ENCODE measurements at regions not wholly inside any gene's neighbourhood (a gene's known extent, or its start where the extent isn't known, plus 50 kb on each side); places are given as distances from the start of the nearest gene placed in this dataset.
"Not testable (repeated sequence)": the region's sequence is repeated elsewhere in the genome, so short reads cannot be mapped to it uniquely, and the experiment has no call there.

DNA sequence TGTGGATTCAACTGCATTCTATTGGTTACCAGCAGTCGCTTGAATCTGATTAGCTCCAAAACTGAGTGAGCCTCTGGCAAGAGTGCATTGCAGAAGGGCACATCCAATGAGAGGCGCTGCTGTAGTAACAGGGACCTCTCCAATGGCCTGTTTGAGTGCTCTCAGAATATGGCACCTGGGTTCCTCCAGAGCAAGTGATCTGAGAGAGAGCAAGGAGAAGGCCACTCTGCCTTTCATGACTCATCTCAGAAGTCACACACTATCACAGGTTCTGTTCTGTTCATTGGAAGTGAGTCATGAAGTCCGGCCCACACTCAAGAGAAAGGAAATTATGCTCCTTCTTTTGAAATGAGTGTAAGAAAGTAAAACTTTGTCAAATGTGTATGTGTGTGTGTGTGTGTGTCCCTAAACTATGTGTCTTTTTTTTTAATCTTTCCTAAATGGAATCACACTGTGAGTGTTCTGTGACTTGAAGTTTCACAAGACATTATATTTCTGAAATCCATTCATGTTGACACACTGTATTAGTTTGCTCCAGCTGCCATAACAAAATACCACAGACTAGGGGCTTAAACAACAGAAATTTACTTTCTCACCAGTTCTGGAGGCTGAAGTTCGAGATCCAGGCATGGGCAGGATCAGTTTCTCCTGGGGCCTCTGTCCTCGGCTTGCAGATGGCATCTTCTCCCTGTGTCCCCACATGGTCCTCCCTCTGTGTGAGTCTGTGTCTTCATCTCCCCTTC, 138.3 kb upstream of the CDYL start:
- H3K36me3 ChIP-seq (ENCODE audit: control insufficient read depth, insufficient read depth, low read length) = no peaks in the 10 kb centered on the region
- no peak overlapping the region for H3K9ac ChIP-seq (ENCODE audit: low read depth, low read length)
- no peaks in the 10 kb centered on the region for H3K27me3 ChIP-seq (ENCODE audit: control insufficient read depth, insufficient read depth, low read length)
- no peaks in the 10 kb centered on the region for H3K9me3 ChIP-seq (ENCODE audit: control insufficient read depth, insufficient read depth, low read length)
- H3K4me3 ChIP-seq (ENCODE audit: low read depth, low read length) = no peak overlapping the region
- H3K27ac ChIP-seq (ENCODE audit: low read depth, low read length) = no peak overlapping the region
- no peaks in the 10 kb centered on the region for H3K4me1 ChIP-seq (ENCODE audit: control insufficient read depth, insufficient read depth, low read length)

- Histone ChIP-seq H3K9ac (ENCODE audit: low read depth, low read length) (no peak overlapping the region), H3K4me1 (ENCODE audit: control insufficient read depth, insufficient read depth, low read length) (no peaks in the 10 kb centered on the region), H3K4me3 (ENCODE audit: low read depth, low read length) (no peak overlapping the region), H3K27me3 (ENCODE audit: control insufficient read depth, insufficient read depth, low read length) (no peaks in the 10 kb centered on the region), H3K36me3 (ENCODE audit: control insufficient read depth, insufficient read depth, low read length) (no peaks in the 10 kb centered on the region), H3K27ac (ENCODE audit: low read depth, low read length) (no peak overlapping the region), H3K9me3 (ENCODE audit: control insufficient read depth, insufficient read depth, low read length) (no peaks in the 10 kb centered on the region)
These were observed 139.4 kb upstream of the CDYL start for GRCh38 chr6:4636881-4637224.

- Histone ChIP-seq H3K4me3 (ENCODE audit: low read depth, low read length) (no peak overlapping the region), H3K9me3 (ENCODE audit: control insufficient read depth, insufficient read depth, low read length) (no peaks in the 10 kb centered on the region), H3K4me1 (ENCODE audit: control insufficient read depth, insufficient read depth, low read length) (no peaks in the 10 kb centered on the region), H3K27me3 (ENCODE audit: control insufficient read depth, insufficient read depth, low read length) (no peaks in the 10 kb centered on the region), H3K36me3 (ENCODE audit: control insufficient read depth, insufficient read depth, low read length) (no peaks in the 10 kb centered on the region), H3K9ac (ENCODE audit: low read depth, low read length) (no peak overlapping the region), H3K27ac (ENCODE audit: low read depth, low read length) (no peak overlapping the region)
These were observed 139.9 kb upstream of the CDYL start for GRCh38 chr6:4636191-4636880.

DNA sequence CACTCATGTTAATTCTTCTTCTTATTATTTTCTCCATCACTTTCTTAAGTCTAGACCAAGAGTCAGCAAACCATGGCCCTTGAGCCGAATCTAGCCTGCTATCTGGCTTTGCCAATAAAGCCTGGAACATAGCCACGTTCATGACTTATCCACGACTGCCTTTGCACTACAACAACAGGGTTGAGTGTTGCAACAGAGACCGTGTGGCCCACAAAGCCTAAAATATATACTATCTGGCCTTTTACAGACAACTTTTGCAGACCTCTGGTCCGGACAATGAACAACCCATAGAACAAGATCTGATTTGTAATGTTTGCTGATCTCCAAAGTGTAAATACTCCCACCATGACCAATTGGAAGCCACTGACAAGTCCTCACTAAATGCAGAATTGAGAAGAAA, 140.5 kb upstream of the CDYL start:
- no peak overlapping the region for H3K27ac ChIP-seq (ENCODE audit: low read depth, low read length)
- H3K9me3 ChIP-seq (ENCODE audit: control insufficient read depth, insufficient read depth, low read length) = no peaks in the 10 kb centered on the region
- no peak overlapping the region for H3K9ac ChIP-seq (ENCODE audit: low read depth, low read length)
- no peaks in the 10 kb centered on the region for H3K4me1 ChIP-seq (ENCODE audit: control insufficient read depth, insufficient read depth, low read length)
- H3K36me3 ChIP-seq (ENCODE audit: control insufficient read depth, insufficient read depth, low read length) = no peaks in the 10 kb centered on the region
- H3K27me3 ChIP-seq (ENCODE audit: control insufficient read depth, insufficient read depth, low read length) = no peaks in the 10 kb centered on the region
- no peak overlapping the region for H3K4me3 ChIP-seq (ENCODE audit: low read depth, low read length)

GRCh38 chr6:4632421-4632820, 143.8 kb upstream of the CDYL start:
- Histone ChIP-seq H3K27me3 (ENCODE audit: control insufficient read depth, insufficient read depth, low read length) (no peaks in the 10 kb centered on the region), H3K4me3 (ENCODE audit: low read depth, low read length) (no peak overlapping the region), H3K9me3 (ENCODE audit: control insufficient read depth, insufficient read depth, low read length) (peaks cover 15% of the 10 kb centered on the region), H3K36me3 (ENCODE audit: control insufficient read depth, insufficient read depth, low read length) (no peaks in the 10 kb centered on the region), H3K4me1 (ENCODE audit: control insufficient read depth, insufficient read depth, low read length) (no peaks in the 10 kb centered on the region), H3K27ac (ENCODE audit: low read depth, low read length) (no peak overlapping the region), H3K9ac (ENCODE audit: low read depth, low read length) (no peak overlapping the region)

- H3K9me3 ChIP-seq (ENCODE audit: control insufficient read depth, insufficient read depth, low read length) = peaks cover 15% of the 10 kb centered on the region
- H3K9ac ChIP-seq (ENCODE audit: low read depth, low read length); H3K27ac ChIP-seq (ENCODE audit: low read depth, low read length); H3K27me3 ChIP-seq (ENCODE audit: control insufficient read depth, insufficient read depth, low read length); H3K4me1 ChIP-seq (ENCODE audit: control insufficient read depth, insufficient read depth, low read length); H3K36me3 ChIP-seq (ENCODE audit: control insufficient read depth, insufficient read depth, low read length); H3K4me3 ChIP-seq (ENCODE audit: low read depth, low read length): not testable (repeated sequence)
These were observed 146.4 kb upstream of the CDYL start for GRCh38 chr6:4629789-4630188.

DNA sequence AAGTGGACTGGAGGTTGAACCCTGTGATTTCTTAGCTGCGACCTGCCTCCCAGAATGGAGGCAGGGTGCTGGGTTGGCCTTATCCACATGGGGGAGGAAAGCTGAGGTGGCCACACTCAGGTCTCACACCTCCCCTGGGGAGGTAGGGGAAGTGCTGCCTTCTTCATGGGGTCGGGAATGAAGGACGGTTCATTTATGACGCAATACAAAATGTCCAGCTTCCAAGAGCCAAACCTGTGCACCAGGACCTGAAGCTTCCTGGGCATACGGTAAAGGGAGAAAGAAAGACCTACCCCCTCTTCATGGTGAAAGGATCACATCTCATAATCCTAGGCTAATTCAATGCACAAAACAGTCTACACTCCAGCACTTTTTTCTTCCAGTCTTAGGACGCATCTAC, 150.6 kb upstream of the CDYL start:
- Histone ChIP-seq H3K36me3 (ENCODE audit: control insufficient read depth, insufficient read depth, low read length) (no peaks in the 10 kb centered on the region), H3K27ac (ENCODE audit: low read depth, low read length) (no peak overlapping the region), H3K27me3 (ENCODE audit: control insufficient read depth, insufficient read depth, low read length) (no peaks in the 10 kb centered on the region), H3K9ac (ENCODE audit: low read depth, low read length) (no peak overlapping the region), H3K4me3 (ENCODE audit: low read depth, low read length) (no peak overlapping the region), H3K9me3 (ENCODE audit: control insufficient read depth, insufficient read depth, low read length) (peaks cover 15% of the 10 kb centered on the region), H3K4me1 (ENCODE audit: control insufficient read depth, insufficient read depth, low read length) (no peaks in the 10 kb centered on the region)

GRCh38 chr6:4624726-4625125, 151.5 kb upstream of the CDYL start:
- H3K4me3 ChIP-seq (ENCODE audit: low read depth, low read length) = no peak overlapping the region
- H3K27me3 ChIP-seq (ENCODE audit: control insufficient read depth, insufficient read depth, low read length) = no peaks in the 10 kb centered on the region
- H3K36me3 ChIP-seq (ENCODE audit: control insufficient read depth, insufficient read depth, low read length) = no peaks in the 10 kb centered on the region
- H3K9ac ChIP-seq (ENCODE audit: low read depth, low read length) = no peak overlapping the region
- no peaks in the 10 kb centered on the region for H3K4me1 ChIP-seq (ENCODE audit: control insufficient read depth, insufficient read depth, low read length)
- H3K27ac ChIP-seq (ENCODE audit: low read depth, low read length) = no peak overlapping the region
- H3K9me3 ChIP-seq (ENCODE audit: control insufficient read depth, insufficient read depth, low read length) = peaks cover 11% of the 10 kb centered on the region

GRCh38 chr6:4620284-4621151, 155.7 kb upstream of the CDYL start:
- Histone ChIP-seq H3K27ac (ENCODE audit: low read depth, low read length) (no peak overlapping the region), H3K36me3 (ENCODE audit: control insufficient read depth, insufficient read depth, low read length) (no peaks in the 10 kb centered on the region), H3K27me3 (ENCODE audit: control insufficient read depth, insufficient read depth, low read length) (no peaks in the 10 kb centered on the region), H3K4me3 (ENCODE audit: low read depth, low read length) (no peak overlapping the region), H3K9me3 (ENCODE audit: control insufficient read depth, insufficient read depth, low read length) (no peaks in the 10 kb centered on the region), H3K4me1 (ENCODE audit: control insufficient read depth, insufficient read depth, low read length) (no peaks in the 10 kb centered on the region), H3K9ac (ENCODE audit: low read depth, low read length) (no peak overlapping the region)

DNA sequence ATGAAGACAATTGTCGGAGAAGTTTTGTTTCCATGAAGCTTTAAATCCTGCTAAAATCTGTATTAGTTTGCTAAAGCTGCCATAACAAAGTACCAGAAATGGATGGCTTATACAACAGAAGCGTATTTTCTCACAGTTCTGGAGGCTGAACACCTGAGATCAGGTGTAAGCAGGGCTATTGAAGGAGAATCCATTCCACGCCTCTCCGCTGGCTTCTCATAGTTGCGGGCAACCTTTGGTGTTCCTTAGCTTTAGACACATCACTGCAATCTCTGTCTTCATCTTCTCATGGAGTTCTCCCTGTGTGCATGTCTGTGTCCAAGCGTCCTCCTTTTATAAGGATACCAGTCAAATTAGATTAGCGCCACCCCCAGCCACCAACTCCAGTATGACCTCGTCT, 159.9 kb upstream of the CDYL start:
- Histone ChIP-seq H3K27ac (ENCODE audit: low read depth, low read length) (no peak overlapping the region), H3K9me3 (ENCODE audit: control insufficient read depth, insufficient read depth, low read length) (no peaks in the 10 kb centered on the region), H3K36me3 (ENCODE audit: control insufficient read depth, insufficient read depth, low read length) (no peaks in the 10 kb centered on the region), H3K27me3 (ENCODE audit: control insufficient read depth, insufficient read depth, low read length) (no peaks in the 10 kb centered on the region), H3K4me3 (ENCODE audit: low read depth, low read length) (no peak overlapping the region), H3K9ac (ENCODE audit: low read depth, low read length) (no peak overlapping the region), H3K4me1 (ENCODE audit: control insufficient read depth, insufficient read depth, low read length) (no peaks in the 10 kb centered on the region)

GRCh38 chr6:4615891-4616290, 160.3 kb upstream of the CDYL start:
- Histone ChIP-seq H3K9me3 (ENCODE audit: control insufficient read depth, insufficient read depth, low read length) (no peaks in the 10 kb centered on the region), H3K4me3 (ENCODE audit: low read depth, low read length) (no peak overlapping the region), H3K4me1 (ENCODE audit: control insufficient read depth, insufficient read depth, low read length) (no peaks in the 10 kb centered on the region), H3K9ac (ENCODE audit: low read depth, low read length) (no peak overlapping the region), H3K36me3 (ENCODE audit: control insufficient read depth, insufficient read depth, low read length) (no peaks in the 10 kb centered on the region), H3K27me3 (ENCODE audit: control insufficient read depth, insufficient read depth, low read length) (no peaks in the 10 kb centered on the region), H3K27ac (ENCODE audit: low read depth, low read length) (no peak overlapping the region)
